GM23338 (cell line): ENCODE measurements at regions not wholly inside any gene's neighbourhood (a gene's known extent, or its start where the extent isn't known, plus 50 kb on each side); places are given as distances from the start of the nearest gene placed in this dataset.

Experiments
- ATAC-seq: fragments of 200-7000 bp; cut with Tn5 transposase; 3 replicates; pipeline ENCODE4 v1.9.1; 2020
- DNase-seq: peaks from one replicate; pipeline ENCODE4 v3.0.0-alpha.2; 2015; ENCODE audit warnings: low spot score
- H2AFZ ChIP-seq: fragments of 200-600 bp; sonication (generic); 2 replicates; pipeline ENCODE4 v1.8.0; 2016; ENCODE audit warnings: antibody characterized with exemption, mild to moderate bottlenecking, moderate library complexity
- H3F3A ChIP-seq: fragments of 200-600 bp; sonication (generic); replicated peaks from 2 replicates; pipeline ENCODE4 v1.8.0; 2017; ENCODE audit warnings: antibody characterized with exemption, mixed run types, low read depth
- H3K27ac ChIP-seq: fragments of 200-600 bp; sonication (generic); 2 replicates; pipeline ENCODE4 v1.6.1; 2016; ENCODE audit warnings: low read depth
- H3K27me3 ChIP-seq: fragments of 200-600 bp; sonication (generic); 2 replicates; pipeline ENCODE4 v1.8.0; 2016; ENCODE audit warnings: mild to moderate bottlenecking, mixed run types, moderate library complexity; ENCODE audit not compliant: insufficient read depth
- H3K36me3 ChIP-seq: fragments of 200-600 bp; sonication (generic); 2 replicates; pipeline ENCODE4 v1.8.0; 2016; ENCODE audit warnings: mild to moderate bottlenecking; ENCODE audit not compliant: insufficient read depth
- H3K4me1 ChIP-seq: fragments of 200-600 bp; sonication (generic); 2 replicates; pipeline ENCODE4 v1.8.0; 2016; ENCODE audit warnings: mild to moderate bottlenecking, moderate library complexity; ENCODE audit not compliant: insufficient read depth
- H3K4me2 ChIP-seq: fragments of 200-600 bp; sonication (generic); 2 replicates; pipeline ENCODE4 v1.7.1; 2017; ENCODE audit warnings: mixed run types
- H3K4me3 ChIP-seq: fragments of 200-600 bp; sonication (generic); 2 replicates; pipeline ENCODE4 v1.6.1; 2016; ENCODE audit warnings: mixed run types
- H3K79me2 ChIP-seq: fragments of 200-600 bp; sonication (generic); replicated peaks from 2 replicates; pipeline ENCODE4 v1.8.0; 2017; ENCODE audit warnings: mild to moderate bottlenecking; ENCODE audit not compliant: insufficient read depth
- H3K9me2 ChIP-seq: fragments of 200-600 bp; sonication (generic); 2 replicates; pipeline ENCODE4 v1.8.0; 2017; ENCODE audit not compliant: insufficient read depth
- H4K20me1 ChIP-seq: fragments of 200-600 bp; sonication (generic); replicated peaks from 2 replicates; pipeline ENCODE4 v1.8.0; 2017; ENCODE audit warnings: mild to moderate bottlenecking; ENCODE audit not compliant: insufficient read depth
- H3K27ac Mint-ChIP-seq: 2 replicates; pipeline ENCODE4 v1.8.0; 2020; ENCODE audit warnings: inconsistent platforms, mild to moderate bottlenecking, moderate library complexity, mixed read lengths
- H3K27me3 Mint-ChIP-seq: 3 replicates; pipeline ENCODE4 v1.8.0; 2022; ENCODE audit warnings: low read depth, mild to moderate bottlenecking, moderate library complexity, mixed read lengths, inconsistent platforms; ENCODE audit not compliant: insufficient read depth, poor library complexity
- H3K36me3 Mint-ChIP-seq: 3 replicates; pipeline ENCODE4 v1.8.0; 2021; ENCODE audit warnings: low read depth, mild to moderate bottlenecking, inconsistent platforms, moderate library complexity, mixed read lengths
- H3K4me1 Mint-ChIP-seq: 3 replicates; pipeline ENCODE4 v1.8.0; 2020; ENCODE audit warnings: mild to moderate bottlenecking, inconsistent platforms, mixed read lengths
- H3K4me3 Mint-ChIP-seq: 3 replicates; pipeline ENCODE4 v1.8.0; 2021; ENCODE audit warnings: moderate library complexity, mild to moderate bottlenecking, inconsistent platforms, mixed read lengths
- H3K9me3 Mint-ChIP-seq: 3 replicates; pipeline ENCODE4 v1.8.0; 2020; ENCODE audit warnings: moderate library complexity, mild to moderate bottlenecking, inconsistent platforms, mixed read lengths
- CREB1 ChIP-seq: fragments of 250-450 bp; sonication (Bioruptor Pico); IDR thresholded peaks from 2 replicates; pipeline ENCODE4 v1.5.0; 2020; ENCODE audit warnings: low read depth, mild to moderate bottlenecking, moderate library complexity
- CTCF ChIP-seq, 2 experiments: fragments of 200-600 bp in 1 of 2; sonication (generic) in 1 of 2; conservative IDR thresholded peaks; 2 replicates each; pipeline versions ENCODE4 v1.5.1 to v1.6.1; 2016 to 2017; ENCODE audit warnings: antibody characterized with exemption in 2 of 2, low read depth in 2 of 2, mild to moderate bottlenecking in 2 of 2, moderate library complexity in 1 of 2
- ETS1 ChIP-seq: IDR thresholded peaks from 2 replicates; pipeline ENCODE4 v1.6.1; 2016; ENCODE audit warnings: antibody characterized with exemption
- EZH2 ChIP-seq: fragments of 200-600 bp; sonication (generic); IDR thresholded peaks from one replicate; pipeline ENCODE4 v1.8.0; 2017; ENCODE audit warnings: antibody characterized with exemption, mild to moderate bottlenecking, low read depth; ENCODE audit not compliant: unreplicated experiment
- EZH2phosphoT487 ChIP-seq: fragments of 200-600 bp; sonication (generic); IDR thresholded peaks from one replicate; pipeline ENCODE4 v1.8.1; 2018; ENCODE audit warnings: antibody characterized with exemption; ENCODE audit not compliant: unreplicated experiment
- JUNB ChIP-seq: IDR thresholded peaks from one replicate; pipeline ENCODE4 v1.6.1; 2016; ENCODE audit warnings: antibody characterized with exemption; ENCODE audit not compliant: unreplicated experiment
- NANOG ChIP-seq: IDR thresholded peaks from 2 replicates; pipeline ENCODE4 v1.6.1; 2016; ENCODE audit warnings: antibody characterized with exemption, borderline replicate concordance
- POLR2AphosphoS5 ChIP-seq: IDR thresholded peaks from 2 replicates; pipeline ENCODE4 v1.6.1; 2016; ENCODE audit warnings: antibody characterized with exemption, low read depth
- REST ChIP-seq: IDR thresholded peaks from one replicate; pipeline ENCODE4 v1.6.1; 2018; ENCODE audit warnings: antibody characterized with exemption; ENCODE audit not compliant: unreplicated experiment
- STAT1 ChIP-seq: IDR thresholded peaks from one replicate; pipeline ENCODE4 v1.6.1; 2016; ENCODE audit warnings: antibody characterized with exemption; ENCODE audit not compliant: unreplicated experiment
- ZNF114 ChIP-seq: fragments of 250-450 bp; sonication (Bioruptor Pico); IDR thresholded peaks from 2 replicates; pipeline ENCODE4 v1.5.0; 2020; ENCODE audit warnings: mild to moderate bottlenecking, moderate library complexity
- ZNF331 ChIP-seq: fragments of 250-450 bp; sonication (Bioruptor Pico); IDR thresholded peaks from 2 replicates; pipeline ENCODE4 v1.5.0; 2020; ENCODE audit warnings: low read depth, mild to moderate bottlenecking, moderate library complexity
- ZNF462 ChIP-seq: fragments of 250-450 bp; sonication (Bioruptor Pico); IDR thresholded peaks from 2 replicates; pipeline ENCODE4 v1.5.0; 2020; ENCODE audit warnings: mild to moderate bottlenecking, moderate library complexity

GRCh38 chr13:108069521-108070210 lies 145.7 kb downstream of the LIG4 start:
- Mint-ChIP-seq H3K4me1 (peaks cover 7% of the 10 kb centered on the region), H3K27ac (no peak overlapping the region), H3K9me3 (peaks cover 43% of the 10 kb centered on the region), H3K4me3 (no peak overlapping the region), H3K36me3 (peaks cover 34% of the 10 kb centered on the region), H3K27me3 (peaks cover 2% of the 10 kb centered on the region)
- H3K27me3 ChIP-seq: no peaks in the 10 kb centered on the region
- DNase-seq (no peak), ATAC-seq (no peak)
- no peaks in the 10 kb centered on the region for H3K4me1 ChIP-seq
- H3K4me2 ChIP-seq: no peak overlapping the region
- H3K27ac ChIP-seq: no peak overlapping the region
- H3K36me3 ChIP-seq: peaks cover 8% of the 10 kb centered on the region; the same call in 1 of the 2 replicates
- H3F3A ChIP-seq: no peaks in the 10 kb centered on the region
- no peaks in the 10 kb centered on the region for H3K79me2 ChIP-seq
- H3K9me2 ChIP-seq: peaks cover 7% of the 10 kb centered on the region; the same call in 1 of the 2 replicates
- no peak overlapping the region for H3K4me3 ChIP-seq
- no peaks in the 10 kb centered on the region for H4K20me1 ChIP-seq
- TF ChIP-seq ZNF114 (no peak), CREB1 (no peak), POLR2AphosphoS5 (no peak), EZH2phosphoT487 (no peak), CTCF (conservative IDR thresholded peaks at IDR 0.05; ENCODE audit: low read depth in 2 of 2) (no peak), ETS1 (no peak), REST (no peak), STAT1 (no peak), EZH2 (no peak), NANOG (no peak), ZNF331 (CRISPR knock-in tag) (no peak), JUNB (no peak), ZNF462 (no peak)
- H2AFZ ChIP-seq: no peak overlapping the region
